ENCODE measurements at regions not wholly inside any gene's neighbourhood (a gene's known extent, or its start where the extent isn't known, plus 50 kb on each side); places are given as distances from the start of the nearest gene placed in this dataset.
"Not testable (repeated sequence)": the region's sequence is repeated elsewhere in the genome, so short reads cannot be mapped to it uniquely, and the experiment has no call there.

GRCh38 chr1:148373192-148373925 lies 109.7 kb downstream of the PPIAL4G start:
- Histone ChIP-seq H3K27ac (ENCODE audit: insufficient read depth, low read length) (no peak overlapping the region), H4K20me1 (ENCODE audit: control insufficient read depth, extremely low read depth, insufficient read depth, low read length) (no peaks in the 10 kb centered on the region), H3K4me3 (replicated peaks in 1 of 4; ENCODE audit: control extremely low read depth in 1 of 4, insufficient read depth in 1 of 4, low read depth in 3 of 4, low read length in 4 of 4) (no peak overlapping the region), H3K4me2 (ENCODE audit: extremely low read depth, insufficient read depth, low read length) (no peak overlapping the region), H3K9ac (ENCODE audit: insufficient read depth, low read length) (no peak overlapping the region), H3K4me1 (ENCODE audit: control insufficient read depth, extremely low read depth, insufficient read depth, low read length) (no peaks in the 10 kb centered on the region), H3K36me3 (ENCODE audit: control insufficient read depth, insufficient read depth, low read length) (no peaks in the 10 kb centered on the region), H3K79me2 (ENCODE audit: control insufficient read depth, insufficient read depth, low read length) (no peaks in the 10 kb centered on the region), H2AFZ (ENCODE audit: low read length) (no peak overlapping the region), H3K27me3 (ENCODE audit: control insufficient read depth, insufficient read depth, low read length) (no peaks in the 10 kb centered on the region), H3K9me3 (ENCODE audit: control insufficient read depth, insufficient read depth, low read depth, low read length) (no peaks in the 10 kb centered on the region)
- DNase-seq (ENCODE audit: low read depth in 2 of 2) = no peak
- TF ChIP-seq CTCF (conservative IDR thresholded peaks at IDR 0.05 in 1 of 2, IDR thresholded peaks at IDR 0.05 in 1 of 2; ENCODE audit: low read depth in 1 of 2, low read length in 2 of 2) (no peak), EZH2 (IDR thresholded peaks at IDR 0.05; ENCODE audit: low read length, missing control alignments) (no peak)

- TF ChIP-seq EZH2 (IDR thresholded peaks at IDR 0.05; ENCODE audit: low read length, missing control alignments) (no peak), CTCF (conservative IDR thresholded peaks at IDR 0.05 in 1 of 2, IDR thresholded peaks at IDR 0.05 in 1 of 2; ENCODE audit: low read depth in 1 of 2, low read length in 2 of 2) (no peak)
- no peaks in the 10 kb centered on the region for H3K9me3 ChIP-seq (ENCODE audit: control insufficient read depth, insufficient read depth, low read depth, low read length)
- no peak overlapping the region for H3K9ac ChIP-seq (ENCODE audit: insufficient read depth, low read length)
- no peak overlapping the region for H3K4me3 ChIP-seq (replicated peaks in 1 of 4; ENCODE audit: control extremely low read depth in 1 of 4, insufficient read depth in 1 of 4, low read depth in 3 of 4, low read length in 4 of 4)
- no peak overlapping the region for H2AFZ ChIP-seq (ENCODE audit: low read length)
- H4K20me1 ChIP-seq (ENCODE audit: control insufficient read depth, extremely low read depth, insufficient read depth, low read length) = no peaks in the 10 kb centered on the region
- peak in 1 of 2 donors; percentile 41 for DNase-seq (ENCODE audit: low read depth in 2 of 2)
- no peak overlapping the region for H3K4me2 ChIP-seq (ENCODE audit: extremely low read depth, insufficient read depth, low read length)
- no peaks in the 10 kb centered on the region for H3K36me3 ChIP-seq (ENCODE audit: control insufficient read depth, insufficient read depth, low read length)
- no peaks in the 10 kb centered on the region for H3K4me1 ChIP-seq (ENCODE audit: control insufficient read depth, extremely low read depth, insufficient read depth, low read length)
- H3K79me2 ChIP-seq (ENCODE audit: control insufficient read depth, insufficient read depth, low read length) = no peaks in the 10 kb centered on the region
- H3K27ac ChIP-seq (ENCODE audit: insufficient read depth, low read length) = no peak overlapping the region
- no peaks in the 10 kb centered on the region for H3K27me3 ChIP-seq (ENCODE audit: control insufficient read depth, insufficient read depth, low read length)
These were observed 110.4 kb downstream of the PPIAL4G start for GRCh38 chr1:148372731-148373130.

- not testable (repeated sequence) for H3K27ac ChIP-seq (ENCODE audit: insufficient read depth, low read length); H3K27me3 ChIP-seq (ENCODE audit: control insufficient read depth, insufficient read depth, low read length); H3K4me2 ChIP-seq (ENCODE audit: extremely low read depth, insufficient read depth, low read length); H3K79me2 ChIP-seq (ENCODE audit: control insufficient read depth, insufficient read depth, low read length); H3K9me3 ChIP-seq (ENCODE audit: control insufficient read depth, insufficient read depth, low read depth, low read length); H4K20me1 ChIP-seq (ENCODE audit: control insufficient read depth, extremely low read depth, insufficient read depth, low read length); H2AFZ ChIP-seq (ENCODE audit: low read length); H3K9ac ChIP-seq (ENCODE audit: insufficient read depth, low read length); H3K36me3 ChIP-seq (ENCODE audit: control insufficient read depth, insufficient read depth, low read length); H3K4me1 ChIP-seq (ENCODE audit: control insufficient read depth, extremely low read depth, insufficient read depth, low read length); H3K4me3 ChIP-seq (replicated peaks in 1 of 4; ENCODE audit: control extremely low read depth in 1 of 4, insufficient read depth in 1 of 4, low read depth in 3 of 4, low read length in 4 of 4)
- DNase-seq (ENCODE audit: low read depth in 2 of 2) = peak in 1 of 2 donors; percentile 33
These were observed 110.9 kb downstream of the PPIAL4G start for GRCh38 chr1:148372051-148372726.
